ENCODE measurements at regions not wholly inside any gene's neighbourhood (a gene's known extent, or its start where the extent isn't known, plus 50 kb on each side); places are given as distances from the start of the nearest gene placed in this dataset.

GRCh38 chr15:69996321-69997160 lies 101.2 kb downstream of the TLE3 start:
- Histone ChIP-seq H3K36me3 (ENCODE audit: insufficient read depth, low read length) (no peaks in the 10 kb centered on the region), H3K4me2 (ENCODE audit: low read length) (no peak overlapping the region), H3K9me3 (replicated peaks; ENCODE audit: low read length) (no peaks in the 10 kb centered on the region), H3K9ac (ENCODE audit: low read depth, low read length) (no peak overlapping the region), H3K4me3 (ENCODE audit: low read length) (no peak overlapping the region), H3K27me3 (ENCODE audit: control insufficient read depth, insufficient read depth, low read length) (peaks cover 29% of the 10 kb centered on the region), H3K4me1 (ENCODE audit: control insufficient read depth, insufficient read depth, low read length) (no peaks in the 10 kb centered on the region)

- no peaks in the 10 kb centered on the region for H3K9me3 ChIP-seq (replicated peaks; ENCODE audit: low read length)
- H3K27me3 ChIP-seq (ENCODE audit: control insufficient read depth, insufficient read depth, low read length): peaks cover 32% of the 10 kb centered on the region
- H3K4me1 ChIP-seq (ENCODE audit: control insufficient read depth, insufficient read depth, low read length): no peaks in the 10 kb centered on the region
- no peak overlapping the region for H3K4me2 ChIP-seq (ENCODE audit: low read length)
- H3K36me3 ChIP-seq (ENCODE audit: insufficient read depth, low read length): no peaks in the 10 kb centered on the region
- no peak overlapping the region for H3K4me3 ChIP-seq (ENCODE audit: low read length)
- H3K9ac ChIP-seq (ENCODE audit: low read depth, low read length): no peak overlapping the region
Measured at GRCh38 chr15:69997161-69997485, 100.6 kb downstream of the TLE3 start.
